ENCODE measurements at regions not wholly inside any gene's neighbourhood (a gene's known extent, or its start where the extent isn't known, plus 50 kb on each side); places are given as distances from the start of the nearest gene placed in this dataset.

DNA sequence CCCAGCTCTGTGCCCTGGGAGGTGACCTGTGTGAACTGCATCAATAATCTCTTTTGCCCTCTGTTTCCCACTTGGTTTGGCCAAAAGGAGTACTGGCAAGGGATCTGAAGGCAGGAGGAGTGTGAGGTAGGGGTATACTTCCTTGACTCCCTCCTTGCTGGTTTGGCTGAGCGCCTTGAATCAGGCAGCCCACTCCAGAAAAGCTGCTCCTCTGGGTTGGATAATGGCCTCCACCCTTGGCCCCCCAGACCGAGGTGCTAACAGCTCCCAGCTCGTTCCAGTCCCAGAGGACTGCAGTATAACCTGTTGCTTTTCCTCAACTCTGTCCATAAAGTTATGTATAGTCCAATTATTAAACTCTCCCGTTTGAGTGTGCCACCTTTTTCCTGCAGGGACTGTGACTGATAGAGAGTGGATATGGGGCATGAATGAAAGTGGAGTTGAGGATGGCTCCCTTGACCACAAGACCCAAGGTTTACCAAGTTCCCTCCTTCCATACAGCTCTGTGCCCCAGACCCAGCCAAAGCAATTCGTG lies 88.2 kb upstream of the HAND1 start:
- DNase-seq (ENCODE audit: low read depth) = no peak
- no peak overlapping the region for H3K4me3 ChIP-seq (ENCODE audit: low read length)
- TF ChIP-seq, protein P1, sequence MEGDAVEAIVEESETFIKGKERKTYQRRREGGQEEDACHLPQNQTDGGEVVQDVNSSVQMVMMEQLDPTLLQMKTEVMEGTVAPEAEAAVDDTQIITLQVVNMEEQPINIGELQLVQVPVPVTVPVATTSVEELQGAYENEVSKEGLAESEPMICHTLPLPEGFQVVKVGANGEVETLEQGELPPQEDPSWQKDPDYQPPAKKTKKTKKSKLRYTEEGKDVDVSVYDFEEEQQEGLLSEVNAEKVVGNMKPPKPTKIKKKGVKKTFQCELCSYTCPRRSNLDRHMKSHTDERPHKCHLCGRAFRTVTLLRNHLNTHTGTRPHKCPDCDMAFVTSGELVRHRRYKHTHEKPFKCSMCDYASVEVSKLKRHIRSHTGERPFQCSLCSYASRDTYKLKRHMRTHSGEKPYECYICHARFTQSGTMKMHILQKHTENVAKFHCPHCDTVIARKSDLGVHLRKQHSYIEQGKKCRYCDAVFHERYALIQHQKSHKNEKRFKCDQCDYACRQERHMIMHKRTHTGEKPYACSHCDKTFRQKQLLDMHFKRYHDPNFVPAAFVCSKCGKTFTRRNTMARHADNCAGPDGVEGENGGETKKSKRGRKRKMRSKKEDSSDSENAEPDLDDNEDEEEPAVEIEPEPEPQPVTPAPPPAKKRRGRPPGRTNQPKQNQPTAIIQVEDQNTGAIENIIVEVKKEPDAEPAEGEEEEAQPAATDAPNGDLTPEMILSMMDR (conservative IDR thresholded peaks at IDR 0.05; ENCODE audit: low read length) = no peak

DNA sequence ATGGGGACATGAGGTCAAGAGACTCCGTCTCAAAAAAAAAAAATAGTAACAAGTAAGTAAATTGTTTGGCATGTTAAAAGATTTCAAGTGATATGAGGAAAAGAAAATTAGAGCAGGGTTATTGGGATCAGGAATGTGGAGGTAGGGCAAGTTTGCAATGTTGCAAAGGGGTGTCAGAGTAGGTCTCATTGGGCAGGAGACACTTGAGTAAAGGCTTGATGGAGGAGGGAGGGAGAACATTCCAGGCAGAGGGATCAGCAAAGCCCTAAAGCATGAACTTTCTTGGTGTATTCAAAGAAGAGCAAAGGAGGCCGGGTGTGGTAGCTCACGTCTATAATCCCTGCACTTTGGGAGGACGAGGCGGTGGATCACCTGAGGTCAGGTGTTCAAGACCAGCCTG lies 87.1 kb upstream of the HAND1 start:
- DNase-seq (ENCODE audit: low read depth) = no peak
- no peak overlapping the region for H3K4me3 ChIP-seq (ENCODE audit: low read length)
- TF ChIP-seq, protein P1 (conservative IDR thresholded peaks at IDR 0.05; ENCODE audit: low read length) = no peak

DNA sequence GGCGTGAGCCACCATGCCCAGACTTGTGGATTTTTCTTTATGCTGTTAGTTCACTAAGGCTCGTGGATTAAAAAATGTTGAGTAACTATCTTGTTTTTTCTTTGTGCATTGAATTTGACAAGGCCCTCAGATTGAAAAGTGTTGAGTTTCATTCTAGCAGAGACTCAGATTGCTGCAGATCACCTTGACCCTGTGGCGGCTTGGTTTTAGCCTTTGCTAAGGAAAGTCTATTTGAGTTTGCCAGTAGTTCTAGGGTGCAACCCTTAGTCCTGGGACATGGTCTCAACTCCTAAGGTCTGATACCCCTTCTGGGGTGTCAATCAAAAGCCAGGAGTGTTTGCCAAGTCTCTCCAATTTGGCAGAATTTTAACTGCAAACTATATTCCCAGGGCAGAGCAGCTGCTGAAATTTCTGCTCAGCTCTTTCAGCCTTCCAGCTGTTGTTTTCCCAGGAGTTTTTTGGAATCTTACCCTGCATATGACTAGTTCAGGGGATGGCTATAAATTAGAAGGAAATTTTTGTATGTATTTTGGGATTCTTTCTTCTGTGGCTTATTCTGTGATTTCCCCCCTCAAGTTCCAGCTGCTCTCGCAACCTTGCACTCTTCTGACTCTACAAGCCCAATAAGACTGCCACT lies 84.3 kb upstream of the HAND1 start:
- no peak overlapping the region for H3K4me3 ChIP-seq (ENCODE audit: low read length)
- DNase-seq (ENCODE audit: low read depth) = no peak
- TF ChIP-seq, protein P1 (conservative IDR thresholded peaks at IDR 0.05; ENCODE audit: low read length) = no peak

DNA sequence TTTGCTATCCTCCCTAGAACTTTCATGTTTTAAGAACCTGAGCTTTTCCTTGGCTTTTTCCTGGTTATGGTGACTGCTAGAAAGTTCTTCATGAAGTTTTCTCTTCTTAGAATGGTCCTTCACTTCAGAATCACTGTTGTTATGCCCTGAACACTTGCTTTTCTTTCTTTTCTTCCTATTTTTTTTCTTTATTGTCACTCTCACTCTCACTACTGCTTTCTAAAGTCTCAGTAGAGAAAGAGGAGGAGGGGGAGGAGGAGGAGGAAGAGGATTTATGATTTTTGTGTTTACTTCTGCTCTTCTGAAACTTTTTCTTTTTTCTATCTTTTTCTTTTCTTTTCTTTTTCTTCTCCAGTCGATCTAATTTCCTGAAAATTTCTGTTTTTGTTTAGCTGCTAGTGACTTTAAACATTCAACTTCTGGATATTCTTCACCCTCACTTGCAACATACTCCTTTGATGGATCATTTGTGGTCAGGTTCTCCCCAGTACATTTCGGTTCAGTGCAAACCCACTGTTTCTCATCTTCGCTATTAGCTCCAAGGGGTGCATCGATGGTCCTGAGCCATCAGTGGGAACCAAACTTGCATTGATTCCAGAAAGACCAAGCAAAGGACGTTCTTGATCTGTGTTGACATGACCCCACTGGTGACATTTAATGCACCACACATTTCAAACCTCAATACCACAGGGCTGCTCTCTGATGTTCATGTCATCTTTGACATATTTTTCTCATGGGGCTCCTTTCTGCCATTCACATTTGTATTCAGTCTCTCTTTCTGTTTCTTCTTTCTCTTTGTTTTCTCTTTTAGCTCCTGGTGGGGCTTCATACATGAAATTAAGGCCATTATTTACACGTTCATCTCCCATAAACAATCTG lies 81.6 kb upstream of the HAND1 start:
- H3K4me3 ChIP-seq (ENCODE audit: low read length) = no peak overlapping the region
- TF ChIP-seq, protein P1 (conservative IDR thresholded peaks at IDR 0.05; ENCODE audit: low read length) = no peak
- DNase-seq (ENCODE audit: low read depth) = no peak

DNA sequence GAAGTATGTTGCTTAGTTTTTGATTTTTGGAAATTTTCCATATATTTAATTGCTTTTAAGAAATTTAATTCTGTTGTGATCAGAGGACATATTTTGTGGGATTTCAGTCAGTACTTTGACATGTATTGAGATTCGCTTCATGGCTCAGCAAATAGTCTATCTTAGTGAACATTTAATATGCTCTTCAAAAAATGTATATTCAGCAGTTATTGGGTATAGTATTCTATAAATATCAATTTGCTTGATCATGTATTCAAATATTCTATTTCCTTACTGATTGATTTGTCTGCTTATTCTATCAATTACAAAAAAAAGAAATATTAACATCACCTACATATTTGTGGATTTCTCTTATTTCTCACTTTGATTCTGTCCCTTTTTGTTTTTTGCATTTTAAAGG lies 79.5 kb upstream of the HAND1 start:
- TF ChIP-seq, protein P1 (conservative IDR thresholded peaks at IDR 0.05; ENCODE audit: low read length) = no peak
- no peak overlapping the region for H3K4me3 ChIP-seq (ENCODE audit: low read length)
- DNase-seq (ENCODE audit: low read depth) = no peak

DNA sequence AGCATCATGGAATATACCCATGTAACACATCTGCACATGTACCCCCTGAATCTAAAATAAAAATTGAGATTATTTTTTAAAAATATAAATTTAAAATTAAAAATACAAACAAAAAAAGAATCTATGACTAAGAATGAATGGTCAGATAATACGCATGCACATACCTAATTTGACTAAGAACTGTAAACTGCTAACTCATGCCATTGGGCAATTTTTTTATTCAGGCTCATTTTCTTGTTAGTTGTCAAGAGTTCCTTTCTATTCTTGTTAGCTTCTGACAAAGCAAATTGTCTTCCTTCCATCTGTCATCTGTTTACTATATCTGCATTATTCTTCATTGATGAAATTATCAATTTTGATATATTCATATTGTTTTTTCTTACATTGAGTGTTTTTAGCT lies 69.5 kb upstream of the HAND1 start:
- no peak overlapping the region for H3K4me3 ChIP-seq (ENCODE audit: low read length)
- no peak for DNase-seq (ENCODE audit: low read depth)
- TF ChIP-seq, protein P1 (conservative IDR thresholded peaks at IDR 0.05; ENCODE audit: low read length) = no peak
